ENCODE measurements at regions not wholly inside any gene's neighbourhood (a gene's known extent, or its start where the extent isn't known, plus 50 kb on each side); places are given as distances from the start of the nearest gene placed in this dataset.

GRCh38 chr2:106646605-106647004 is 159.4 kb downstream of the CD8B2 start:
- Mint-ChIP-seq H3K27ac (no peak overlapping the region), H3K4me1 (no peaks in the 10 kb centered on the region)
- POLR2A ChIA-PET: no interaction called here

GRCh38 chr2:106649306-106649705 is 162.1 kb downstream of the CD8B2 start:
- Mint-ChIP-seq H3K4me1 (no peaks in the 10 kb centered on the region), H3K36me3 (no peaks in the 10 kb centered on the region), H3K9me3 (no peaks in the 10 kb centered on the region), H3K27me3 (peaks cover 3% of the 10 kb centered on the region), H3K4me3 (no peak overlapping the region), H3K27ac (no peak overlapping the region)
- POLR2A ChIA-PET: no interaction called here
- DNase-seq: no peak
- ATAC-seq (ENCODE audit: low read depth): no peak

More at GRCh38 chr2:106646605-106647004, 159.4 kb downstream of the CD8B2 start:
- Mint-ChIP-seq H3K27me3 (no peaks in the 10 kb centered on the region), H3K4me3 (no peak overlapping the region), H3K36me3 (no peaks in the 10 kb centered on the region), H3K9me3 (no peaks in the 10 kb centered on the region)
- DNase-seq (no peak), ATAC-seq (ENCODE audit: low read depth) (no peak)

GRCh38 chr2:106653465-106653864 is 166.3 kb downstream of the CD8B2 start:
- H3K27me3 Mint-ChIP-seq: peaks cover 5% of the 10 kb centered on the region
- H3K4me3 Mint-ChIP-seq: no peak overlapping the region
- no peaks in the 10 kb centered on the region for H3K36me3 Mint-ChIP-seq
- no peak overlapping the region for H3K27ac Mint-ChIP-seq
- peaks cover 2% of the 10 kb centered on the region for H3K9me3 Mint-ChIP-seq
- no peaks in the 10 kb centered on the region for H3K4me1 Mint-ChIP-seq
- POLR2A ChIA-PET: no interaction called here
- DNase-seq (no peak), ATAC-seq (ENCODE audit: low read depth) (no peak)

DNA sequence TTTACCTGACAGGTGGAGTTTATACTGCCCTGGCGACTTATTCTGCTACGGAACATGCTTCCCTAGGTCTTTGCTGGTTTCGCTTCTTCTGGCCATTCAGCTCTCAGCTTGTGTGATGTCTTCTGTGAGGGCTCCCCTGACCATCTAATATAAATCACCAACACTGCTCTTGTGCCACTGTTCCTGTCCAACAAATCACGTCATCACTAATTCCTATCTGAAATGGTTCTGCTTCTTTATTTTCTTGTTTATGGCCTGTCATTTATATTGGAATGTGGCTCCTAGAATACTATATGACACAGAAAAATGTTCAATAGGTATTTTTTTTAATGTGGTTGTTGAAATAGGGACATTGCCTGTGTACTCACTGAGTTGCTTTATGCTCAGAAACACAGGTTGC is 171.5 kb downstream of the CD8B2 start:
- peaks cover 2% of the 10 kb centered on the region for H3K9me3 Mint-ChIP-seq
- no peak for DNase-seq
- H3K27me3 Mint-ChIP-seq: peaks cover 4% of the 10 kb centered on the region
- no peak overlapping the region for H3K4me3 Mint-ChIP-seq
- no peak for ATAC-seq (ENCODE audit: low read depth)
- no peaks in the 10 kb centered on the region for H3K4me1 Mint-ChIP-seq
- H3K27ac Mint-ChIP-seq: no peak overlapping the region
- POLR2A ChIA-PET: no interaction called here
- H3K36me3 Mint-ChIP-seq: no peaks in the 10 kb centered on the region

DNA sequence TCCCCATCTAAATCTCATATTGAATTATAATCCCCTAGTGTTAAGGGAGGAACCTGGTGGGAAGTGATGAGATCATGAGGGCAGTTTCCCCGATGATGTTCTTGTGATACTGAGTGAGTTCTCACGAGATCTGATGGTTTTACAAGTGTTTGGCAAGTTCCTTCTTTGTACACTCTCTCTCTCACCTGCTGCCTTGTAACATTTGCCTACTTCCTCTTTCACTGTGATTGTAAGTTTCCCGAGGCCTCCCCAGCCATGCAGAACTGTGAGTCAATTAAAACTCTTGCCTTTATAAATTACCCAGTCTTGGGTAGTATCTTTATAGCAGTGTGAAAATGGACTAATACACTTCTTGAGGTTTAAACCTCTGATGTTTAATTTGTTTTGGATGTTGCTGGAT is 177.5 kb downstream of the CD8B2 start:
- Mint-ChIP-seq H3K4me1 (no peaks in the 10 kb centered on the region), H3K27ac (no peak overlapping the region), H3K4me3 (no peak overlapping the region), H3K36me3 (no peaks in the 10 kb centered on the region), H3K9me3 (no peaks in the 10 kb centered on the region), H3K27me3 (no peaks in the 10 kb centered on the region)
- no peak for DNase-seq
- POLR2A ChIA-PET: no interaction called here
- ATAC-seq (ENCODE audit: low read depth): no peak

DNA sequence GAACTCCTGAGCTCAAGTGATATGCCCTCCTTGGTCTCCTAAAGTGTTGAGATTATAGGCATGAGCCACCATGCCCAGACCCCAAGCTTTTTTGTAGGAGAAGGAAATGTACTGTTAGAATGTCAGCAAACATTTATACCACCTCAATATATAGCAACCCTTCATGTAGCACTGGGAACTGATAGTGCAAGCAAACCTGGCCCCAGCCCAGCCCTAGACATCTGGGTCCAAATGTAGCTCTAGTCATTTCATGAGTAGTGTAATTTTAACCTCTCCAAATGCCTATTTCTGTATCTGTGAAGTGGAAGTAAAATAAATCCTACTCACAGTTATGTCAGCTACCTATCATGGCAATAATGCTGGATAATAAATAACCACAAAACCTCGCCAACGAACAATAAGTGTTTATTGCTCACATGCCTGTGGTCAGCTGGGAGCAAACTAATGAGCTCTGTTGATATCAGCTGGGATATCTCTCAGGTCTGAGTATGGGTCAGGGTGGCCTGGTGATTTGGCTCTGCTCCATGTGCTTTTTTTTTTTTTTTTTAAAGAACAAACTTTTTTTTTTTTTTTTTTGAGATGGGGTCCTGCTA is 180.4 kb downstream of the CD8B2 start:
- Mint-ChIP-seq H3K4me3 (no peak overlapping the region), H3K36me3 (no peaks in the 10 kb centered on the region), H3K9me3 (no peaks in the 10 kb centered on the region), H3K4me1 (no peaks in the 10 kb centered on the region), H3K27me3 (no peaks in the 10 kb centered on the region), H3K27ac (no peak overlapping the region)
- DNase-seq (no peak), ATAC-seq (ENCODE audit: low read depth) (no peak)
- POLR2A ChIA-PET: no interaction called here

DNA sequence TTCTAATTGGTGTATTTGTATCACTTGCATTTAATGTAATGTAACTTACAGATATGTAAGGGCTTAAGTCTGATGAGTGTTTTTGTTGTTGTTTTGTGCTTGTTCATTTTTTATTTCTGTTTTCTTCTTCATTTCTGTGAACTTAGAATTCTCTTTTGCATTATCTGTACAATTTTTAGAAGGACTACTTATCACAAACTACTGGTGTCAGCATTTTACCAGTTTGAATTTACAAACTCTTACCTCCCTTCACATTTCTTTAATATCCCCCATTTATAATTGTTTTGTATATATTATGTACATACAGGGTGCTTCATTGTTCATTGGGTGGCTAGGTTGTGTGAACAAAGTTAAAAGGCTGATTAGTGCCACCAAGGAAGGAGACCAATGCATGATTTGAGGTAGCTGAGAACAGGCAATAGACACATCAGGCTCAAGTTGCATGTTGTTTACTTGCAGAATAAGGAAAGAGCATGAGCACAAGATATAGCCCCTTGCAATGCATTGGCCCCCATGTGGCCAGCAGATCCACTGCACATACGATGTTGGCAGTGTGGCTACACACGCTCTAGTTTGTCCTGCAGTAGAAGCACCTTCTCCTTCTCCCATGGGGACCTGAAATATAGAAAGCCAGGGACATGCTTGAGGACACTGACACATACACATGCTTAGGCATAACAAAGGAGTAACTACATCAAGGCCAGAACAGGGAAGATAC is 198.2 kb downstream of the CD8B2 start:
- ATAC-seq (ENCODE audit: low read depth) (no peak), DNase-seq (no peak)
- Mint-ChIP-seq H3K36me3 (no peaks in the 10 kb centered on the region), H3K27ac (no peak overlapping the region), H3K4me1 (no peaks in the 10 kb centered on the region), H3K4me3 (no peak overlapping the region), H3K27me3 (peaks cover 6% of the 10 kb centered on the region), H3K9me3 (peaks cover 1% of the 10 kb centered on the region)
- POLR2A ChIA-PET: no interaction called here

- Mint-ChIP-seq H3K4me3 (no peak overlapping the region), H3K4me1 (no peaks in the 10 kb centered on the region), H3K27me3 (peaks cover 6% of the 10 kb centered on the region), H3K27ac (no peak overlapping the region), H3K9me3 (peaks cover 1% of the 10 kb centered on the region), H3K36me3 (no peaks in the 10 kb centered on the region)
- ATAC-seq (ENCODE audit: low read depth) (no peak), DNase-seq (no peak)
- POLR2A ChIA-PET: no interaction called here
Measured at GRCh38 chr2:106686814-106687213, 199.2 kb downstream of the ST6GAL2 start.

GRCh38 chr2:106694964-106695470 is 190.9 kb downstream of the ST6GAL2 start:
- Mint-ChIP-seq H3K9me3 (no peaks in the 10 kb centered on the region), H3K36me3 (no peaks in the 10 kb centered on the region), H3K4me3 (no peak overlapping the region), H3K27ac (no peak overlapping the region), H3K4me1 (no peaks in the 10 kb centered on the region), H3K27me3 (no peaks in the 10 kb centered on the region)
- DNase-seq: no peak
- ATAC-seq (ENCODE audit: low read depth): no peak
- POLR2A ChIA-PET: no interaction called here

- Mint-ChIP-seq H3K27me3 (no peaks in the 10 kb centered on the region), H3K27ac (no peak overlapping the region), H3K4me3 (no peak overlapping the region), H3K9me3 (no peaks in the 10 kb centered on the region), H3K36me3 (no peaks in the 10 kb centered on the region), H3K4me1 (no peaks in the 10 kb centered on the region)
- DNase-seq (no peak), ATAC-seq (ENCODE audit: low read depth) (no peak)
- POLR2A ChIA-PET: no interaction called here
Measured at GRCh38 chr2:106695919-106696318, 190.0 kb downstream of the ST6GAL2 start.

GRCh38 chr2:106700616-106701015 is 185.4 kb downstream of the ST6GAL2 start:
- Mint-ChIP-seq H3K27me3 (no peaks in the 10 kb centered on the region), H3K4me3 (no peak overlapping the region), H3K27ac (no peak overlapping the region), H3K9me3 (no peaks in the 10 kb centered on the region), H3K36me3 (no peaks in the 10 kb centered on the region), H3K4me1 (no peaks in the 10 kb centered on the region)
- POLR2A ChIA-PET: no interaction called here
- ATAC-seq (ENCODE audit: low read depth) (no peak), DNase-seq (no peak)

DNA sequence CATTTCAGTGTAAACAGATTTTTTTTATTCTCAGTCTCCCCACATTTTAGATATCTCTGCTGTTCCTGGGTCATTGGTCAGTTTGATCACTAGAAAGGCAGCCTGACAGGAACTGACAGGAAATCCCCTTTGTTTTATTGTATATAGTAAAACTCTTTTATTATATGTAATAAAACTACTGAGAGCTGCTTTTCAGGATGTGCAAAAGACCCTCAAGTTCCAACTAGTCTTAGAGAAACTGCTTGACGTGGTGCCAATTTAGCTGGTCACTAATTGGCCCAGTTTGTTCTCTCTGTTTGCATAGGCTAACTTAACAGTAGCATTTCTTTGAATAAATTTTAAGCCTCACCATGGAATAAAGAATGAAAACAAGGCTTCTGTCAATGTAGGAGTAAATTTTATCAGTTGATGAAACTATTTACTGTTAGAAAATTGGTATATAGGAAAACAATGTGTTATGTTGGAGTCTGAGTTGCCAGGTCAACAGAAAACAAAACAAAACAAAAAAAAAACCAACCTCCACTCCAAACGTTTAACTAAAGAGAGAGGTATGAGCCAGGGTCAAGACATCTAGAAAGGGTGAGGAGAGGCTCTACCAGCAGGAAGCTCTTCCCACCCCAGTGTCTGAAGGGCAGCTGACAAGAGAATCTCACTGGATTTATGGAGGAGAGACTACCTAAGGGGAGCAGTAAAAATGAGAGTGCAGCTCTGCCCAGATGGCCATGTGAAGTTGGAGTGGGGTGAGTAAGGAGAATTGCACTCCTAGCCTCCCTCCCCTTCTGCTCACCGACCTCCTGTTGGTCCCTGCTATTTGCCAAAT is 184.6 kb downstream of the ST6GAL2 start:
- no peak overlapping the region for H3K4me3 Mint-ChIP-seq
- ATAC-seq (ENCODE audit: low read depth) (no peak), DNase-seq (no peak)
- POLR2A ChIA-PET: no interaction called here
- no peaks in the 10 kb centered on the region for H3K36me3 Mint-ChIP-seq
- no peaks in the 10 kb centered on the region for H3K27me3 Mint-ChIP-seq
- H3K27ac Mint-ChIP-seq: no peak overlapping the region
- no peaks in the 10 kb centered on the region for H3K9me3 Mint-ChIP-seq
- no peaks in the 10 kb centered on the region for H3K4me1 Mint-ChIP-seq

DNA sequence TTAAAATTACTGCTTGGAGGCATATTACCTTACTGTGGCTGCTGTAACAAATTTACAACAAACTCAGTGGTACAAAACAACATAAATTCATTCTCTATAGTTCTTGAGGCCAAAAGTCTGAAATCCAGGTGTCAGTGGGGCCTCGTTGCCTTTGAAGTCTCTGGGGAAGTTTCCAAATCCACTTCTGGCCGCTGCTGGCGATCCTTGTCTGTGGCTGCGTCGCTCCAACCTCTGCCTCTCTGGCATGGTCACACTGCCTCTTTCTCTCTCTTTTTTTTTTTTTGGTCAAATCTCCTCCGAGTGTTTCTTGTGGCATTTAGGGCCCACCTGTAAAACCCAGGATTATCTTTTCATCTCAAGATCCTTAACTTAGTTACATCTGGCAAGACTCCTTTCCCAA is 182.8 kb downstream of the ST6GAL2 start:
- Mint-ChIP-seq H3K27ac (no peak overlapping the region), H3K9me3 (no peaks in the 10 kb centered on the region), H3K36me3 (no peaks in the 10 kb centered on the region), H3K4me3 (no peak overlapping the region), H3K27me3 (no peaks in the 10 kb centered on the region), H3K4me1 (no peaks in the 10 kb centered on the region)
- POLR2A ChIA-PET: no interaction called here
- no peak for DNase-seq
- ATAC-seq (ENCODE audit: low read depth): no peak

DNA sequence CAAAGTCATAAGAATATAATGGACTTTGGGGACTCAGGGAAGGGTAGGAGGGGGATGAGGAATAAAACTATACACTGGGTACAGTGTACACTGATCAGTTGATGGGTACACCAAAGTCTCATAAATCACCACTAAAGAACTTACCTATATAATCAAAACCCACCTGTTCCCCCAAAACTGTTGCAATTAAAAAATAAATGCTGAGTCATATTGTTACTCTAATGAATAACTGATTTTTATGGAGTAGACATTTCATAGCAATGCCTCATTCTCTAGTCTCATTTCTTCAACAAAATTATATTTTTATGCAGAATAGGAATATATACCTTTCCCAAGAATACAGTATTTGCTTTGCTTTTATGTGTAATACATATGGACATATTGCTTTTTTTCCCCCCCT is 181.2 kb downstream of the ST6GAL2 start:
- H3K36me3 Mint-ChIP-seq: no peaks in the 10 kb centered on the region
- H3K4me3 Mint-ChIP-seq: no peak overlapping the region
- no peak overlapping the region for H3K27ac Mint-ChIP-seq
- POLR2A ChIA-PET: no interaction called here
- H3K27me3 Mint-ChIP-seq: no peaks in the 10 kb centered on the region
- H3K9me3 Mint-ChIP-seq: no peaks in the 10 kb centered on the region
- no peak for ATAC-seq (ENCODE audit: low read depth)
- no peak for DNase-seq
- no peaks in the 10 kb centered on the region for H3K4me1 Mint-ChIP-seq

Measured in activated naive CD8-positive, alpha-beta T cell treated with anti-CD3 and anti-CD28 coated beads, Interleukin-2, amount 10 ng/mL, durations not matched to agents 7 days and 5 days (primary cell).